ENCODE measurements at regions not wholly inside any gene's neighbourhood (a gene's known extent, or its start where the extent isn't known, plus 50 kb on each side); places are given as distances from the start of the nearest gene placed in this dataset.

- H3K4me3 ChIP-seq (replicated peaks; ENCODE audit: low read depth, low read length): no peak overlapping the region
- no peak for TF ChIP-seq CTCF (IDR thresholded peaks at IDR 0.05; ENCODE audit: low read depth, low read length, missing control alignments)
- DNase-seq (ENCODE audit: extremely low read depth, low read depth): no peak
These were observed 370.3 kb upstream of the SMIM31 start for GRCh38 chr4:164383358-164384220.

GRCh38 chr4:164384416-164384815 lies 369.5 kb upstream of the SMIM31 start:
- TF ChIP-seq CTCF (IDR thresholded peaks at IDR 0.05; ENCODE audit: low read depth, low read length, missing control alignments): no peak
- DNase-seq (ENCODE audit: extremely low read depth, low read depth): no peak
- H3K4me3 ChIP-seq (replicated peaks; ENCODE audit: low read depth, low read length): no peak overlapping the region

- H3K4me3 ChIP-seq (replicated peaks; ENCODE audit: low read depth, low read length): no peak overlapping the region
- DNase-seq (ENCODE audit: extremely low read depth, low read depth): no peak
- no peak for TF ChIP-seq CTCF (IDR thresholded peaks at IDR 0.05; ENCODE audit: low read depth, low read length, missing control alignments)
These were observed 357.5 kb upstream of the SMIM31 start for GRCh38 chr4:164396439-164396838.

GRCh38 chr4:164402554-164402953 lies 351.4 kb upstream of the SMIM31 start:
- H3K4me3 ChIP-seq (replicated peaks; ENCODE audit: low read depth, low read length): no peak overlapping the region
- TF ChIP-seq CTCF (IDR thresholded peaks at IDR 0.05; ENCODE audit: low read depth, low read length, missing control alignments): no peak
- no peak for DNase-seq (ENCODE audit: extremely low read depth, low read depth)

GRCh38 chr4:164405774-164406173 lies 348.2 kb upstream of the SMIM31 start:
- no peak for TF ChIP-seq CTCF (IDR thresholded peaks at IDR 0.05; ENCODE audit: low read depth, low read length, missing control alignments)
- no peak overlapping the region for H3K4me3 ChIP-seq (replicated peaks; ENCODE audit: low read depth, low read length)
- no peak for DNase-seq (ENCODE audit: extremely low read depth, low read depth)

- TF ChIP-seq CTCF (IDR thresholded peaks at IDR 0.05; ENCODE audit: low read depth, low read length, missing control alignments): no peak
- DNase-seq (ENCODE audit: extremely low read depth, low read depth): no peak
- H3K4me3 ChIP-seq (replicated peaks; ENCODE audit: low read depth, low read length): no peak overlapping the region
These were observed 345.1 kb upstream of the SMIM31 start for GRCh38 chr4:164408831-164409230.
